ENCODE measurements at regions not wholly inside any gene's neighbourhood (a gene's known extent, or its start where the extent isn't known, plus 50 kb on each side); places are given as distances from the start of the nearest gene placed in this dataset.
A peak's percentile ranks its signal among the peaks of the same experiment; 100 is the strongest.

DNA sequence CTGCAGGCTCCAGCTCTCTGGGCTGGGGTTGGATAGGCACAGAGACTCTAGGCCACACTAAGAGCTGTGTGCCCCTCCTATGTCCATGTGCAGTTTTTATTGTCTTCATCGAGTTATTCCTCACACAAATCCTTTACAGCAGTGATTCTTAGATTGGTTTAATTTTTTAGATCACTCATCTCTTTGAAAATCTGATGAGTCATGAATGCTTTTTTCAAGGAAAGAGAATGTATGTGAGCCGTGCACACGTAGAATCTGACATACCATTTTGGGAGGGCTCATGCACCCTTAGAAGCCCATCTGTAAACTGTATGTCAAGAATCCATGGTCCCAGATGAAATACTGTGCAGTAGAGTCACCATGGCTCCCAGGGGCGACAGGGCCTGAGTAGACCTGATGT, 100.7 kb upstream of the S1PR3 start:
- POLR2A ChIA-PET (ENCODE audit: partially characterized antibody): no interaction called here
- FAIRE-seq: no peak
- H4K8ac ChIP-seq (ENCODE audit: extremely low read depth, insufficient read depth, low read length): no peak overlapping the region; the same call in 1 of the 2 replicates

More for the DNA sequence above, 100.7 kb upstream of the S1PR3 start:
- Histone ChIP-seq H3K79me2 (ENCODE audit: control insufficient read depth in 1 of 2, insufficient read depth in 2 of 2, low read length in 2 of 2) (no peaks in the 10 kb centered on the region), H3K18ac (ENCODE audit: extremely low read depth, low read length) (no peak overlapping the region), H3K4me1 (replicated peaks in 1 of 4; ENCODE audit: control insufficient read depth in 3 of 4, insufficient read depth in 4 of 4, low read length in 3 of 4) (no peaks in the 10 kb centered on the region), H3K4ac (replicated peaks; ENCODE audit: insufficient read length, low read depth, low read length) (no peak overlapping the region), H3K56ac (replicated peaks; ENCODE audit: insufficient read length, low read depth, low read length) (no peak overlapping the region), H3K36me3 (ENCODE audit: control insufficient read depth in 2 of 4, insufficient read depth in 4 of 4, low read length in 3 of 4) (no peaks in the 10 kb centered on the region), H3K79me1 (ENCODE audit: low read depth, low read length) (no peaks in the 10 kb centered on the region), H3K14ac (ENCODE audit: insufficient read length) (no peak overlapping the region), H2BK5ac (ENCODE audit: low read depth, low read length) (no peak overlapping the region), H2AK5ac (ENCODE audit: low read depth, low read length) (no peak overlapping the region), H3K27me3 (replicated peaks in 1 of 4; ENCODE audit: control insufficient read depth in 3 of 4, extremely low read depth in 1 of 4, insufficient read depth in 3 of 4, low read length in 3 of 4) (no peaks in the 10 kb centered on the region), H2AFZ (ENCODE audit: low read length) (peak overlapping the region; percentile 62; the same call in 1 of the 2 replicates), H3K27ac (ENCODE audit: low read depth, low read length) (no peak overlapping the region), H4K20me1 (replicated peaks in 1 of 2; ENCODE audit: control insufficient read depth in 1 of 2, insufficient read depth in 2 of 2, low read length in 2 of 2) (no peaks in the 10 kb centered on the region), H3K4me2 (ENCODE audit: insufficient read depth in 1 of 2, low read depth in 2 of 2, low read length in 2 of 2) (no peak overlapping the region), H3K9ac (replicated peaks in 1 of 4; ENCODE audit: extremely low read depth in 1 of 4, low read depth in 3 of 4, low read length in 3 of 4) (no peak overlapping the region), H4K5ac (ENCODE audit: insufficient read length, low read depth, low read length) (no peak overlapping the region), H3K23ac (ENCODE audit: insufficient read length) (no peak overlapping the region), H2BK15ac (ENCODE audit: low read length) (no peak overlapping the region), H4K91ac (replicated peaks; ENCODE audit: insufficient read length, low read length) (no peak overlapping the region), H3K4me3 (ENCODE audit: extremely low read depth in 1 of 4, insufficient read depth in 2 of 4, low read depth in 3 of 4, low read length in 4 of 4) (no peak overlapping the region), H2BK12ac (ENCODE audit: low read depth, low read length) (no peak overlapping the region), H2BK20ac (ENCODE audit: low read length) (0 out of 2 replicates have a peak overlapping the region, but pooled peaks have one; percentile 18), H2BK120ac (replicated peaks; ENCODE audit: low read depth, low read length) (no peak overlapping the region), H3K9me3 (ENCODE audit: insufficient read depth in 2 of 2, low read depth in 1 of 2, low read length in 1 of 2) (no peaks in the 10 kb centered on the region), H3K23me2 (ENCODE audit: low read depth, low read length) (no peaks in the 10 kb centered on the region)
- CTCF ChIA-PET (ENCODE audit: partially characterized antibody): no interaction called here
- DNase-seq (ENCODE audit: low read depth in 1 of 2, low spot score in 2 of 2): no peak
- TF ChIP-seq EZH2 (IDR thresholded peaks at IDR 0.05; ENCODE audit: low read depth, low read length, severe bottlenecking) (no peak), RAD21 (IDR thresholded peaks at IDR 0.05 in 1 of 2, conservative IDR thresholded peaks at IDR 0.05 in 1 of 2; ENCODE audit: low read depth in 2 of 2, low read length in 2 of 2) (no peak), YY1 (IDR thresholded peaks at IDR 0.05; ENCODE audit: low read depth, low read length) (no peak), BACH1 (IDR thresholded peaks at IDR 0.05; ENCODE audit: low read length) (0 out of 2 replicates have a peak, but pooled peaks have one; percentile 19), POLR2A (IDR thresholded peaks at IDR 0.05; ENCODE audit: control extremely low read depth in 1 of 2, low read depth in 2 of 2, low read length in 2 of 2) (no peak), SP1 (IDR thresholded peaks at IDR 0.05; ENCODE audit: low read depth, low read length) (no peak)
- WGBS, 2 experiments (ENCODE audit: extremely low coverage in 1 of 2, insufficient coverage in 1 of 2, insufficient read length in 1 of 2, insufficient replicate concordance in 2 of 2, low coverage in 1 of 2, low lambda C conversion rate in 2 of 2, missing lambda C conversion rate in 1 of 2): 96% methylated on average over 4 of the region's 4 CpGs; no CpG with 5 or more reads in 1 of the 2 experiments

Data from H1 (cell line).